Frontal cortex (tissue), 3 donors: ENCODE measurements at regions not wholly inside any gene's neighbourhood (a gene's known extent, or its start where the extent isn't known, plus 50 kb on each side); places are given as distances from the start of the nearest gene placed in this dataset.
"Not testable (repeated sequence)": the region's sequence is repeated elsewhere in the genome, so short reads cannot be mapped to it uniquely, and the experiment has no call there.

Source experiments
- DNase-seq, 2 donors: peaks; one replicate each; pipeline ENCODE4 v3.0.0; 2012; ENCODE audit warnings: low spot score in 2 of 2
- FAIRE-seq: peaks from 2 replicates; lab custom pipeline; 2012; peaks lifted over from hg19 to GRCh38; lab: Jason Lieb, UNC
- donor health status: control.
- donor health status: control.
- donor health status: control.

DNA sequence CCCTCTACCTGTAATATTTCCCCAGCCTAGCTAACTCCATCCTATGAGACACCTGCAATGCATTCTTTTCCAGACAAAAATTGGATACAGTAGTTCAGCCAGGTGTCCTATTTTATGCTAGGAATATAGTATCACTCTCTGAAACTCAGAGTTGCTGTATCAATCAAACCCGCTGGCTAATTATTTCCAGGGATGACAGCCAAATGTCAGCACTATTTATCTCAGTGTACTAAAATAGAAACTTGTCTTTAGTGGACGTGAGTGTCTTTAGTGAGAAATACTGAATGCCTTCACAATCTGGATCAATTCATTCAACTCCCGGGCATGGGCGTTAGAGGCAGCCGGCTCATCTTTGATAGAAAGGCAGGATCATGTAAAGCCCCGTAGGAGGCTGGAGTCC, 196.2 kb downstream of the RBM46 start:
- no peak for DNase-seq

GRCh38 chr4:154982187-154983047, 201.3 kb downstream of the RBM46 start:
- FAIRE-seq (no peak), DNase-seq (peak in 1 of 2 donors; percentile 13)

More for the DNA sequence above, 196.2 kb downstream of the RBM46 start:
- FAIRE-seq = no peak

DNA sequence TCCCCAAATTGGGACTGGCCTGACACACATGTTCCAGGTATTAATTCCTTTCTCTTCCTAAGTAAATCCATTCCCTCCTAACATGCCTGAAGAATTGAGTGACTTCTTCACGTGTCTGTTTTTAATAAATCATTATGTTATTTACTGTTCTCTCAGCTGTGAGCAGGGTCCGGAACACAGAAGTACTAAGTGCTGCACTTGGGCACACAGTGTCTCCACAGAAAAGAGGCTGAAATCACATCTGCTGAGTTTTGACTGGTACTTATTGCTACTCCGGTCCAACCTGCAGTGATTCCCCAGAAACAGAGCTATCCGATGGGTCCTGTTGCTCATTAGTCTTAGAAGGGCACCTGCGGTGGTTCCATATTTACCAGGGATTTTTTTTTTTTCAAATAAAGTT, 202.6 kb downstream of the RBM46 start:
- FAIRE-seq = no peak
- DNase-seq = no peak

DNA sequence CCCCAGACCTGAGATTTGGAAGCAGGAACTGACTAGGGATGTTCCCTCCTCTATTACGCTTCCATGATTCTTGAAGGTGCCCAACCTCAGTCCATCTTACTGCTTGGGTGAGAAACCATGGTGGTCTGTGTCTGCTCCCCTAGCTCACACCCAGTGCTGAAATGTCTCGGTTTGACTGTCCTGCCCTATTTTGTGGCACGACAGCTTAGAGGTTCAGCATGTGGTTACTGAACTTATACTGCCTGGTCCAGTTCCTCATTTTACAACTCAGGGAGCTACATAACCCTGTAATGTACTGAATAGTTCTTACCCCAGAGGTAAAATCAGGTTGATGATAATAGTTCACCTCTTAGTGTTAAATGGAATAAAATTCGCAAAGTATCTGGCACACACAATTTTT, 203.1 kb downstream of the RBM46 start:
- DNase-seq (no peak), FAIRE-seq (no peak)

DNA sequence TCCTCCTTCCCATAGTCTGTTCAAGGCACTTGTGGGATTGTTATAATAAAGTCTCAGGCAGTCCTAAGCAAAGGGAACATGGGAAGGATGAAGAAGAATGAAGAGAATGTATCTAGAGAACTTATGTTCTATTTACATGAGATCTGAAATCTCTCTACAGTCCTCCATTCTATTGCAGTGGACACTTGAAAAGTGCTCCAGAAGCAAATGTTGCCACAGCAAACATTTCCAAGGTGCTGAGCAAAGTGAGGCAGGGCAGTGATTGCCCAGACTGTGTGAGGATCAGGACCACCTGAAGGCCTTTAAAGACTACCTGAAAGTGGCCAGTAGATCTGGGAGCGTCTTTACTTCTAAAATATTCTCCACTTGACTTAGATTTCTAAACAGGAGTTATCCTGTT, 203.5 kb downstream of the RBM46 start:
- no peak for FAIRE-seq
- DNase-seq = no peak

- FAIRE-seq = no peak
- DNase-seq = no peak
Measured at GRCh38 chr4:154985673-154986072, 204.6 kb downstream of the RBM46 start.

DNA sequence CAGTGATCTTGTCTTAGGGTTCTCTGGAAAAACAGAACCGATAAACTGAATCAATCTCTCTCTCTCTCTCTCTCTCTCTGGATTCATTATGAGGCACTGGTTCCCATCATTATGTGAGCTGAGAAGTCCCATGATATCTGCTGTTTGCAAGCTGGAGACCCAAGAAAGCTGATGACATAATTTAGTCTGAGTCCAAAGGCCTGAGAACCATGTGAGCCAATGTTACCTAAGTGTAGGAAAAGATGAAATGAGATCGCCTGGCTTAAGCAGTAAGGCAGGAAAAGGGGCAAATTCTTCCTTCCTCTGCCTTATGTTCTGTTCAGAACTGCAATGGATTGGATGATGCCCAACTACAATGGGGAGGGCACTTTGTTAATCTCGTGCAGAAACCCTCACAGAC, 207.4 kb downstream of the RBM46 start:
- no peak for FAIRE-seq
- DNase-seq = no peak

GRCh38 chr4:154989511-154989910, 208.4 kb downstream of the RBM46 start:
- DNase-seq = no peak

DNA sequence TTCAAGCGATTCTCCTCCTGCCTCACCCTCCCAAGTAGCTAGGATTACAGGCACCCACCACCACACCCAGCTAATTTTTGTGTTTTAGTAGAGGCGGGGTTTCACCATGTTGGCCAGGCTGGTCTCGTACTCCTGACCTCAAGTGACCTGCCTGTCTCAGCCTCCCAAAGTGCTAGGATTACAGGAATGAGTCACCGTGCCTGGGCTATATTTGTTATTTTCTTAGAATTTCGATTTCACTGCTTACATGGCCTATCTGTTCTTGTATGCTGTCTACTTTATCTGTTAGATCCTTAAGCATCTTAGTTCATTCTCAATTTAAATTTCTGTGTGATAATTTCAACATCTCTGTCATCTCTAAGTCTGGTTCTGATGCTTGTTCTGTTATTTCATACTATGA, 210.6 kb upstream of the NPY2R start:
- not testable (repeated sequence) for DNase-seq, FAIRE-seq

More at GRCh38 chr4:154989511-154989910, 208.4 kb downstream of the RBM46 start:
- FAIRE-seq = no peak

- DNase-seq = no peak
- FAIRE-seq = no peak
Measured at GRCh38 chr4:154998284-154998683, 210.2 kb upstream of the NPY2R start.

DNA sequence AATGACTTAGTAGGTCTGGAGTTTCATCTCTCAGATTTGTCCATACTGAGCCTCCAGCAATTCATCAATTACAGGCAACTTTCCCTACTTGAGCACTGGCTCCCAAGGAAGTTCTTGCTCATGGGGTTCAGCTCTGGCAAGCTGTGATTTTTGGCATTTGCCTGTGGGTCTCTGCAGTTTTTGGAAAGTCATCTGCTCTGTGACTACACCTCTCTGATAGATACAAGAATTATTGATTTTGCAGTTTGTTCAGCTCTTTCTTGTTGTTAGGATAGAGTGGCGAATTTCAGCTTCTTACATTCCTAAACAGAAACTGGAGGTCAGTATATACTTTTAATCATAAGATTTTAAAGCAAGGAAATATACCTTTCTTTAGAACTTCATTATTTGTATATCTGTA, 209.7 kb upstream of the NPY2R start:
- FAIRE-seq = no peak
- no peak for DNase-seq

GRCh38 chr4:154999950-155000578, 208.4 kb upstream of the NPY2R start:
- DNase-seq (no peak), FAIRE-seq (no peak)

DNA sequence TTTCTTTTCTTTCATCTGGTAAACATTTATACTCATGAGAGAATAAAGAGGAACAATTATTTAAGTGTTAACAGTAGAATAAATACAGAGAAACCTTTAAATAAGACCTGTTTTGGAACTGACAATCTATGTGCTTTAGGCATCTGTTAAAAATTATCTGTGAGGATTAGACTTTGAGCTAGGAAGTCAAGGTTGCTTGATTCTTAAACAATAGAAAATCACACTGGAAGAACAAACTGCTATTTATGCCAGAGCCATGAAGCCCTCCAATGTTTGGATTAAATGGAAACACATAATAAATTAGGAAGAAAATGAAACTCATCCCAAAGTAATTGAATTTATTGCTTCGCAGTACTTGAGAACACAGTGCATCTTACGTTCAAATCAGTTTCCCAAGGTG, 207.2 kb upstream of the NPY2R start:
- DNase-seq (no peak), FAIRE-seq (no peak)

- FAIRE-seq (no peak), DNase-seq (no peak)
Measured at GRCh38 chr4:155005395-155006090, 202.9 kb upstream of the NPY2R start.

GRCh38 chr4:155007660-155008176, 200.7 kb upstream of the NPY2R start:
- FAIRE-seq = no peak
- DNase-seq = no peak

- DNase-seq = no peak
- no peak for FAIRE-seq
Measured at GRCh38 chr4:155008389-155008788, 200.0 kb upstream of the NPY2R start.

DNA sequence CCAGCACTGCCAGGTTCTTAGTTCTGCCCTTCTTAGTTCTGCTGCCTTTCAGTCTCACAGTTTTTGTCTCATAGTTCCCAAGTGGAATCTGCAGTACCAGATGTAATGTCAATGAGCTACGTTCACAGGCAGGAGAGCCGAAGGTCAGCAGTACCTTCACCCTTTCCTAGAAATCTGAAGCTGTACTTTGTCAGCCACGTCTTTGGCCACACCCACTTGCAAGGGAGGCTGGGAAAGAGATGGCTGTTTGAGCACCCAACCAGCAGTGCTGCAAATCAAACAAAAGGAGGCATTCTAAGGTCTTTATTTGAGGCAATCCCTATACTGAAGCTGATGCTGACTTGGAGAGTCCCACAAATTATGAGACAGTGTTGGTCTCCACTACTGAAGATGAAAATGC, 199.1 kb upstream of the NPY2R start:
- no peak for FAIRE-seq
- no peak for DNase-seq

GRCh38 chr4:155010376-155010775, 198.1 kb upstream of the NPY2R start:
- FAIRE-seq = no peak
- DNase-seq = no peak

- DNase-seq (no peak), FAIRE-seq (no peak)
Measured at GRCh38 chr4:155011163-155011780, 197.2 kb upstream of the NPY2R start.

DNA sequence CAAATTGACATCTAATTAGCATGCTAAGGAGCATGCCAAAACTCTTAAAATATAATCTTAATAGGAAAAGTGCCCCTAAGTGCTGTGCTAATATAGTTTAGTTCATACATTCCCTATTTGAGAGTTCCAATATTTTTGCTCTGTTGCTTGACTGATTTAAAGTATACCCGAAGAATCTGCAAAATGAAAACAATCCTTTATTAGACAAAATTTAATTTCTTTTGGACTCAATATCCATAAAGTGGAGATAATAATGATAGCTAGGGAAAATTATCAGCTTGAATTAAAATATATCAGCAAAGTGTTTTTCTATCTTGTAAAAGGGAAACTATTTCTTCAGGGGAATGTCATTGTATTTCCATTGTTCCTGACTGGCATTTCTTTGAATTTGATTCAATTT, 196.0 kb upstream of the NPY2R start:
- FAIRE-seq = no peak
- no peak for DNase-seq
